ENCODE measurements at regions not wholly inside any gene's neighbourhood (a gene's known extent, or its start where the extent isn't known, plus 50 kb on each side); places are given as distances from the start of the nearest gene placed in this dataset.

- no peak for DNase-seq
These were observed 468.6 kb downstream of the COG6 start for GRCh38 chr13:40123962-40124632.

- DNase-seq = no peak
These were observed 469.2 kb downstream of the COG6 start for GRCh38 chr13:40124633-40125015.

GRCh38 chr13:40125336-40125735, 469.9 kb downstream of the COG6 start:
- no peak for DNase-seq

GRCh38 chr13:40126306-40127085, 471.0 kb downstream of the COG6 start:
- no peak for DNase-seq

- no peak for DNase-seq
These were observed 472.0 kb downstream of the COG6 start for GRCh38 chr13:40127476-40127875.

- no peak for DNase-seq
These were observed 472.5 kb downstream of the COG6 start for GRCh38 chr13:40127925-40128324.

- DNase-seq = no peak
These were observed 474.0 kb downstream of the COG6 start for GRCh38 chr13:40129467-40129866.

GRCh38 chr13:40130871-40131636, 475.6 kb downstream of the COG6 start:
- no peak for DNase-seq

- no peak for DNase-seq
These were observed 476.8 kb downstream of the COG6 start for GRCh38 chr13:40132249-40132648.

GRCh38 chr13:40136896-40137295, 481.4 kb downstream of the COG6 start:
- DNase-seq = no peak

GRCh38 chr13:40137400-40137799, 481.9 kb downstream of the COG6 start:
- no peak for DNase-seq

GRCh38 chr13:40139896-40140520, 484.5 kb downstream of the COG6 start:
- no peak for DNase-seq

- no peak for DNase-seq
These were observed 486.5 kb downstream of the COG6 start for GRCh38 chr13:40141859-40142555.

GRCh38 chr13:40143106-40143505, 487.6 kb downstream of the COG6 start:
- DNase-seq = no peak

GRCh38 chr13:40143559-40143958, 488.1 kb downstream of the COG6 start:
- no peak for DNase-seq

- no peak for DNase-seq
These were observed 489.7 kb downstream of the COG6 start for GRCh38 chr13:40145139-40145538.

- no peak for DNase-seq
These were observed 490.6 kb downstream of the COG6 start for GRCh38 chr13:40146063-40146462.

- no peak for DNase-seq
These were observed 491.2 kb downstream of the COG6 start for GRCh38 chr13:40146611-40147117.

GRCh38 chr13:40148101-40148500, 492.6 kb downstream of the COG6 start:
- no peak for DNase-seq

- DNase-seq = no peak
These were observed 493.3 kb downstream of the COG6 start for GRCh38 chr13:40148742-40149141.

- no peak for DNase-seq
These were observed 494.3 kb downstream of the COG6 start for GRCh38 chr13:40149611-40150274.

- no peak for DNase-seq
These were observed 496.2 kb downstream of the COG6 start for GRCh38 chr13:40151673-40152072.

All from effector CD4-positive, alpha-beta T cell (primary cell).